CD4-positive, alpha-beta T cell (primary cell): ENCODE measurements at regions not wholly inside any gene's neighbourhood (a gene's known extent, or its start where the extent isn't known, plus 50 kb on each side); places are given as distances from the start of the nearest gene placed in this dataset.

ENCODE experiments used
- ATAC-seq: fragments of 200-7000 bp; cut with Tn5 transposase; one replicate; pipeline ENCODE4 v1.10.0; 2022; ENCODE audit warnings: mild to moderate bottlenecking; ENCODE audit not compliant: poor library complexity
- CTCF ChIA-PET: fragments of 350-600 bp; sonication (Branson Sonifier 250); formaldehyde crosslinking; loops from one replicate; lab custom pipeline; 2021; ENCODE audit warnings: antibody characterized with exemption, inconsistent platforms; lab: Charles Lee
- POLR2A ChIA-PET: fragments of 350-600 bp; sonication (Branson Sonifier 250); formaldehyde crosslinking; loops from one replicate; lab custom pipeline; 2021; ENCODE audit warnings: antibody characterized with exemption, inconsistent platforms; lab: Charles Lee
- DNase-seq, 14 experiments: peaks; one replicate each; pipeline ENCODE4 v3.0.0-alpha.2; 2013 to 2020; ENCODE audit warnings: mixed read lengths in 2 of 14
- H3K27ac ChIP-seq, 2 donors: one replicate each; pipeline versions ENCODE4 v1.5.1 to v1.7.0; 2013; ENCODE audit warnings: low read length in 2 of 2, low read depth in 1 of 2, mild to moderate bottlenecking in 1 of 2
- H3K27me3 ChIP-seq, 2 experiments: 1 replicate in 1 of 2; 2 replicates in 1 of 2; pipeline versions ENCODE4 v1.6.1 to v1.7.0; 2013; ENCODE audit warnings: low read length in 2 of 2, control low read depth in 1 of 2, mild to moderate bottlenecking in 1 of 2, moderate library complexity in 1 of 2; ENCODE audit not compliant: insufficient read depth in 2 of 2, control insufficient read depth in 1 of 2
- H3K36me3 ChIP-seq: one replicate; pipeline ENCODE4 v1.6.1; 2013; ENCODE audit warnings: low read length, control low read depth; ENCODE audit not compliant: insufficient read depth
- H3K4me1 ChIP-seq: one replicate; pipeline ENCODE4 v1.6.1; 2013; ENCODE audit warnings: low read length, control low read depth; ENCODE audit not compliant: insufficient read depth
- H3K4me3 ChIP-seq: one replicate; pipeline ENCODE4 v1.5.1; 2013; ENCODE audit warnings: mild to moderate bottlenecking, low read length, moderate library complexity
- H3K9me3 ChIP-seq, 2 experiments: 1 replicate in 1 of 2; 2 replicates in 1 of 2; pipeline versions ENCODE4 v1.6.1 to v1.7.0; 2013; ENCODE audit warnings: low read length in 2 of 2, mild to moderate bottlenecking in 2 of 2, control low read depth in 1 of 2, moderate library complexity in 1 of 2; ENCODE audit not compliant: control insufficient read depth in 1 of 2, insufficient read depth in 1 of 2
- H3K27ac Mint-ChIP-seq: one replicate; pipeline ENCODE4 v1.8.0; 2020; ENCODE audit warnings: mixed read lengths
- H3K27me3 Mint-ChIP-seq: one replicate; pipeline ENCODE4 v1.8.0; 2021; ENCODE audit warnings: mixed read lengths
- H3K36me3 Mint-ChIP-seq: one replicate; pipeline ENCODE4 v1.8.0; 2021; ENCODE audit warnings: low read depth, mixed read lengths
- H3K4me1 Mint-ChIP-seq: one replicate; pipeline ENCODE4 v1.8.0; 2021; ENCODE audit warnings: low read depth, mixed read lengths
- H3K4me3 Mint-ChIP-seq: one replicate; pipeline ENCODE4 v1.8.0; 2020; ENCODE audit warnings: mild to moderate bottlenecking, mixed read lengths
- H3K9me3 Mint-ChIP-seq: one replicate; pipeline ENCODE4 v1.8.0; 2020; ENCODE audit warnings: mixed read lengths
- CTCF ChIP-seq: fragments of 200-600 bp; IDR thresholded peaks from one replicate; pipeline ENCODE4 v1.8.0; 2022; ENCODE audit warnings: antibody characterized with exemption, mild to moderate bottlenecking
- intact Hi-C, 2 experiments: fragments of 100-400 bp; cut with DNase I in 1 of 2; cut with micrococcal nuclease in 1 of 2; formaldehyde crosslinking; loops; one replicate each; pipeline versions ENCODE4 v1.15.1 to v1.9.0; 2023 to 2025; cut with DNase I, micrococcal nuclease

GRCh38 chr1:216892581-216893160 is 169.4 kb upstream of the ESRRG start:
- H3K9me3 Mint-ChIP-seq = peaks cover 4% of the 10 kb centered on the region
- no peak for TF ChIP-seq CTCF
- Histone ChIP-seq H3K9me3 (peaks cover 0 to 5% of the 10 kb centered on the region in 2 experiments), H3K27ac (no peak overlapping the region), H3K4me1 (no peaks in the 10 kb centered on the region), H3K36me3 (no peaks in the 10 kb centered on the region), H3K27me3 (no peaks in the 10 kb centered on the region), H3K4me3 (no peak overlapping the region)
- POLR2A ChIA-PET = no interaction called here
- H3K36me3 Mint-ChIP-seq = no peaks in the 10 kb centered on the region
- no peak overlapping the region for H3K4me3 Mint-ChIP-seq
- intact Hi-C loops = no loop called here
- H3K27me3 Mint-ChIP-seq = no peaks in the 10 kb centered on the region
- no peak for DNase-seq
- no peaks in the 10 kb centered on the region for H3K4me1 Mint-ChIP-seq
- no peak for ATAC-seq
- CTCF ChIA-PET = no interaction called here
- no peak overlapping the region for H3K27ac Mint-ChIP-seq

- H3K36me3 Mint-ChIP-seq = no peaks in the 10 kb centered on the region
- no peak overlapping the region for H3K27ac Mint-ChIP-seq
- ChIA-PET POLR2A (no interaction called here), CTCF (no interaction called here)
- H3K36me3 ChIP-seq = no peaks in the 10 kb centered on the region
- peaks cover 0 to 5% of the 10 kb centered on the region in 2 experiments for H3K9me3 ChIP-seq
- no peaks in the 10 kb centered on the region for H3K4me1 ChIP-seq
- H3K4me1 Mint-ChIP-seq = no peaks in the 10 kb centered on the region
- intact Hi-C loops = no loop called here
- ATAC-seq (no peak), DNase-seq (no peak)
- H3K4me3 ChIP-seq = no peak overlapping the region
- H3K9me3 Mint-ChIP-seq = peaks cover 4% of the 10 kb centered on the region
- H3K27ac ChIP-seq = no peak overlapping the region
- no peak overlapping the region for H3K4me3 Mint-ChIP-seq
- no peak for TF ChIP-seq CTCF
- no peaks in the 10 kb centered on the region for H3K27me3 Mint-ChIP-seq
- H3K27me3 ChIP-seq = no peaks in the 10 kb centered on the region
Observed at GRCh38 chr1:216890871-216891270, 167.6 kb upstream of the ESRRG start.

GRCh38 chr1:216888731-216889130 is 165.5 kb upstream of the ESRRG start:
- Histone ChIP-seq H3K9me3 (peaks cover 0 to 5% of the 10 kb centered on the region in 2 experiments), H3K36me3 (no peaks in the 10 kb centered on the region), H3K4me3 (no peak overlapping the region), H3K27me3 (no peaks in the 10 kb centered on the region), H3K4me1 (no peaks in the 10 kb centered on the region), H3K27ac (no peak overlapping the region)
- TF ChIP-seq CTCF = no peak
- Mint-ChIP-seq H3K27ac (no peak overlapping the region), H3K4me1 (no peaks in the 10 kb centered on the region), H3K4me3 (no peak overlapping the region), H3K9me3 (peaks cover 4% of the 10 kb centered on the region), H3K27me3 (no peaks in the 10 kb centered on the region), H3K36me3 (no peaks in the 10 kb centered on the region)
- intact Hi-C loops = no loop called here
- ChIA-PET CTCF (no interaction called here), POLR2A (no interaction called here)
- ATAC-seq (no peak), DNase-seq (no peak)
